ENCODE measurements at regions not wholly inside any gene's neighbourhood (a gene's known extent, or its start where the extent isn't known, plus 50 kb on each side); places are given as distances from the start of the nearest gene placed in this dataset.
"Not testable (repeated sequence)": the region's sequence is repeated elsewhere in the genome, so short reads cannot be mapped to it uniquely, and the experiment has no call there.

GRCh38 chr9:81014945-81015344, 674.4 kb downstream of the TLE1 start:
- TF ChIP-seq, protein P1, sequence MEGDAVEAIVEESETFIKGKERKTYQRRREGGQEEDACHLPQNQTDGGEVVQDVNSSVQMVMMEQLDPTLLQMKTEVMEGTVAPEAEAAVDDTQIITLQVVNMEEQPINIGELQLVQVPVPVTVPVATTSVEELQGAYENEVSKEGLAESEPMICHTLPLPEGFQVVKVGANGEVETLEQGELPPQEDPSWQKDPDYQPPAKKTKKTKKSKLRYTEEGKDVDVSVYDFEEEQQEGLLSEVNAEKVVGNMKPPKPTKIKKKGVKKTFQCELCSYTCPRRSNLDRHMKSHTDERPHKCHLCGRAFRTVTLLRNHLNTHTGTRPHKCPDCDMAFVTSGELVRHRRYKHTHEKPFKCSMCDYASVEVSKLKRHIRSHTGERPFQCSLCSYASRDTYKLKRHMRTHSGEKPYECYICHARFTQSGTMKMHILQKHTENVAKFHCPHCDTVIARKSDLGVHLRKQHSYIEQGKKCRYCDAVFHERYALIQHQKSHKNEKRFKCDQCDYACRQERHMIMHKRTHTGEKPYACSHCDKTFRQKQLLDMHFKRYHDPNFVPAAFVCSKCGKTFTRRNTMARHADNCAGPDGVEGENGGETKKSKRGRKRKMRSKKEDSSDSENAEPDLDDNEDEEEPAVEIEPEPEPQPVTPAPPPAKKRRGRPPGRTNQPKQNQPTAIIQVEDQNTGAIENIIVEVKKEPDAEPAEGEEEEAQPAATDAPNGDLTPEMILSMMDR (IDR thresholded peaks at IDR 0.05) = not testable (repeated sequence)
- TF ChIP-seq EZH2, EZH2phosphoT487 (IDR thresholded peaks at IDR 0.05): not testable (repeated sequence)

Measured in neural progenitor cell (in vitro differentiated cells).